GM19239 (cell line): ENCODE measurements at regions not wholly inside any gene's neighbourhood (a gene's known extent, or its start where the extent isn't known, plus 50 kb on each side); places are given as distances from the start of the nearest gene placed in this dataset.

Source experiments
- DNase-seq: peaks from one replicate; pipeline ENCODE4 v3.0.0; 2011; ENCODE audit warnings: low spot score; ENCODE audit not compliant: insufficient read length
- FAIRE-seq: peaks from 2 replicates; lab custom pipeline; 2011; peaks lifted over from hg19 to GRCh38; lab: Jason Lieb, UNC

- DNase-seq (no peak), FAIRE-seq (no peak)
These were observed 620.2 kb downstream of the ACTL7B start for GRCh38 chr9:108235609-108236008.

- DNase-seq: no peak
- no peak for FAIRE-seq
These were observed 621.0 kb downstream of the ACTL7B start for GRCh38 chr9:108234811-108235210.

GRCh38 chr9:108225149-108225800 is 630.5 kb downstream of the ACTL7B start:
- DNase-seq (no peak), FAIRE-seq (no peak)

GRCh38 chr9:108224716-108225115 is 631.1 kb downstream of the ACTL7B start:
- FAIRE-seq (no peak), DNase-seq (no peak)

- FAIRE-seq: no peak
- no peak for DNase-seq
These were observed 636.1 kb downstream of the ACTL7B start for GRCh38 chr9:108219664-108220063.

GRCh38 chr9:108217431-108218349 is 638.1 kb downstream of the ACTL7B start:
- FAIRE-seq (no peak), DNase-seq (no peak)

GRCh38 chr9:108213511-108213910 is 642.3 kb downstream of the ACTL7B start:
- no peak for FAIRE-seq

GRCh38 chr9:108212184-108212583 is 643.6 kb downstream of the ACTL7B start:
- DNase-seq: no peak
- FAIRE-seq: no peak

More at GRCh38 chr9:108213511-108213910, 642.3 kb downstream of the ACTL7B start:
- DNase-seq: no peak

- FAIRE-seq (no peak), DNase-seq (no peak)
These were observed 644.3 kb downstream of the ACTL7B start for GRCh38 chr9:108211411-108211955.

- FAIRE-seq: no peak
- no peak for DNase-seq
These were observed 646.6 kb downstream of the ACTL7B start for GRCh38 chr9:108209132-108209685.

GRCh38 chr9:108207561-108208165 is 648.1 kb downstream of the ACTL7B start:
- DNase-seq (no peak), FAIRE-seq (no peak)

- DNase-seq: no peak
- FAIRE-seq: no peak
These were observed 650.5 kb downstream of the ACTL7B start for GRCh38 chr9:108205276-108205675.

GRCh38 chr9:108197899-108198298 is 657.9 kb downstream of the ACTL7B start:
- no peak for FAIRE-seq
- DNase-seq: no peak

GRCh38 chr9:108197008-108197365 is 658.8 kb downstream of the ACTL7B start:
- no peak for DNase-seq
- FAIRE-seq: no peak

- FAIRE-seq: no peak
- DNase-seq: no peak
These were observed 659.3 kb downstream of the ACTL7B start for GRCh38 chr9:108196332-108197007.

GRCh38 chr9:108194154-108194553 is 661.6 kb downstream of the ACTL7B start:
- DNase-seq (no peak), FAIRE-seq (no peak)

- no peak for DNase-seq
- FAIRE-seq: no peak
These were observed 662.6 kb downstream of the ACTL7B start for GRCh38 chr9:108193026-108193710.

GRCh38 chr9:108191065-108191464 is 664.7 kb downstream of the ACTL7B start:
- DNase-seq: no peak
- no peak for FAIRE-seq

- DNase-seq (no peak), FAIRE-seq (no peak)
These were observed 666.8 kb downstream of the ACTL7B start for GRCh38 chr9:108188976-108189375.
